Endometrial microvascular endothelial cells (primary cell): ENCODE measurements at regions not wholly inside any gene's neighbourhood (a gene's known extent, or its start where the extent isn't known, plus 50 kb on each side); places are given as distances from the start of the nearest gene placed in this dataset.

ENCODE experiments used
- in situ Hi-C: cut with HindIII; loops from 2 replicates; pipeline ENCODE4 v1.10.0; 2017; ENCODE audit warnings: low sequenced_read_pairs, low pct_unique_long_range_greater_than_20kb; ENCODE audit errors: inconsistent ontology term

- in situ Hi-C loops, result no loop called here
Measured at GRCh38 chr2:81276595-81276994, 972.0 kb upstream of the LRRTM1 start.

- in situ Hi-C loops, result no loop called here
Measured at GRCh38 chr2:81266106-81266505, 961.6 kb upstream of the LRRTM1 start.

GRCh38 chr2:81263989-81264388 lies 959.4 kb upstream of the LRRTM1 start:
- in situ Hi-C loops, result no loop called here

GRCh38 chr2:81260320-81260719 lies 955.8 kb upstream of the LRRTM1 start:
- in situ Hi-C loops, result no loop called here

GRCh38 chr2:81250270-81250669 lies 945.7 kb upstream of the LRRTM1 start:
- in situ Hi-C loops, result no loop called here

GRCh38 chr2:81249152-81249551 lies 944.6 kb upstream of the LRRTM1 start:
- in situ Hi-C loops, result no loop called here

- in situ Hi-C loops, result no loop called here
Measured at GRCh38 chr2:81247648-81248047, 943.1 kb upstream of the LRRTM1 start.

- in situ Hi-C loops, result no loop called here
Measured at GRCh38 chr2:81242501-81242900, 937.9 kb upstream of the LRRTM1 start.

- in situ Hi-C loops, result no loop called here
Measured at GRCh38 chr2:81238462-81238861, 933.9 kb upstream of the LRRTM1 start.

GRCh38 chr2:81235601-81236000 lies 931.0 kb upstream of the LRRTM1 start:
- in situ Hi-C loops, result no loop called here

GRCh38 chr2:81234711-81235110 lies 930.2 kb upstream of the LRRTM1 start:
- in situ Hi-C loops, result no loop called here

GRCh38 chr2:81225756-81226155 lies 921.2 kb upstream of the LRRTM1 start:
- in situ Hi-C loops, result no loop called here

- in situ Hi-C loops, result no loop called here
Measured at GRCh38 chr2:81213598-81213997, 909.0 kb upstream of the LRRTM1 start.

- in situ Hi-C loops, result no loop called here
Measured at GRCh38 chr2:81206216-81206615, 901.7 kb upstream of the LRRTM1 start.

GRCh38 chr2:81196933-81197628 lies 892.5 kb upstream of the LRRTM1 start:
- in situ Hi-C loops, result no loop called here

- in situ Hi-C loops, result no loop called here
Measured at GRCh38 chr2:81196383-81196851, 891.9 kb upstream of the LRRTM1 start.

- in situ Hi-C loops, result no loop called here
Measured at GRCh38 chr2:81195774-81196382, 891.3 kb upstream of the LRRTM1 start.

- in situ Hi-C loops, result no loop called here
Measured at GRCh38 chr2:81195017-81195773, 890.6 kb upstream of the LRRTM1 start.

GRCh38 chr2:81194581-81194980 lies 890.0 kb upstream of the LRRTM1 start:
- in situ Hi-C loops, result no loop called here

GRCh38 chr2:81194176-81194575 lies 889.6 kb upstream of the LRRTM1 start:
- in situ Hi-C loops, result no loop called here
